ENCODE measurements at regions not wholly inside any gene's neighbourhood (a gene's known extent, or its start where the extent isn't known, plus 50 kb on each side); places are given as distances from the start of the nearest gene placed in this dataset.

- TF ChIP-seq CTCF (IDR thresholded peaks at IDR 0.05): no peak
These were observed 196.1 kb downstream of the LY86 start for GRCh38 chr6:6784514-6785162.

GRCh38 chr6:6785163-6785521 is 196.6 kb downstream of the LY86 start:
- no peak for TF ChIP-seq CTCF (IDR thresholded peaks at IDR 0.05)

- peak; percentile 78 for TF ChIP-seq CTCF (IDR thresholded peaks at IDR 0.05)
These were observed 200.0 kb downstream of the LY86 start for GRCh38 chr6:6788394-6789032.

GRCh38 chr6:6790393-6790792 is 201.9 kb downstream of the LY86 start:
- no peak for TF ChIP-seq CTCF (IDR thresholded peaks at IDR 0.05)

GRCh38 chr6:6790891-6791290 is 202.4 kb downstream of the LY86 start:
- no peak for TF ChIP-seq CTCF (IDR thresholded peaks at IDR 0.05)

- TF ChIP-seq CTCF (IDR thresholded peaks at IDR 0.05): no peak
These were observed 205.1 kb downstream of the LY86 start for GRCh38 chr6:6793388-6794250.

GRCh38 chr6:6795393-6795792 is 206.9 kb downstream of the LY86 start:
- TF ChIP-seq CTCF (IDR thresholded peaks at IDR 0.05): no peak
